ENCODE measurements at regions not wholly inside any gene's neighbourhood (a gene's known extent, or its start where the extent isn't known, plus 50 kb on each side); places are given as distances from the start of the nearest gene placed in this dataset.

GRCh38 chr6:48318670-48319069, 207.7 kb upstream of the PTCHD4 start:
- TF ChIP-seq CREB5 (CRISPR knock-in tag; IDR thresholded peaks at IDR 0.05; ENCODE audit: low read depth) (no peak), OSR1 (CRISPR knock-in tag; IDR thresholded peaks at IDR 0.05) (no peak), RARB (CRISPR knock-in tag; IDR thresholded peaks at IDR 0.05) (no peak), ZNF565 (CRISPR knock-in tag; conservative IDR thresholded peaks at IDR 0.05; ENCODE audit: low read depth) (no peak), POU6F1 (CRISPR knock-in tag; IDR thresholded peaks at IDR 0.05; ENCODE audit: borderline replicate concordance, low read depth) (no peak)

All from SK-N-SH treated with all-trans-retinoic acid at 6 μM for 48 hours (cell line).